ENCODE measurements at regions not wholly inside any gene's neighbourhood (a gene's known extent, or its start where the extent isn't known, plus 50 kb on each side); places are given as distances from the start of the nearest gene placed in this dataset.

DNA sequence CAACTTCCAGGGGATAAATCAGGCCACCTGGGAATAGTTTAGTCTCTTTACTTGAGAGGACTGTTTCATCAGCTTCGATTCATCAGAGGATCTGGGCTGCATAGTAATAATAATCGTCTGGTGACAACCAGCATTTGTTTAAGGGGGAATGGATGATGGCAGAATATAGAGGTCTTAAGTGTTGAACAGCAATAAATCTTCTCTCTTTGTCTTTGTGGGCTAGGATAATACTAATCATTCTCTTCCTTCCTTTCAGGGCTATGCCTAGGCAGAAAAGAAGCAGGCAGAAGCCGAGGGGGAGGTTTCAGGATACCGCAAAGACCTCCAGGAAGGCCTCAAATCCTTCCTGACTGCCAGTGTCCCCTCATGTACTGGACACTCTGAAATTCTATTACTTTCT lies 150.4 kb upstream of the GAREM1 start:
- no peak for DNase-seq

DNA sequence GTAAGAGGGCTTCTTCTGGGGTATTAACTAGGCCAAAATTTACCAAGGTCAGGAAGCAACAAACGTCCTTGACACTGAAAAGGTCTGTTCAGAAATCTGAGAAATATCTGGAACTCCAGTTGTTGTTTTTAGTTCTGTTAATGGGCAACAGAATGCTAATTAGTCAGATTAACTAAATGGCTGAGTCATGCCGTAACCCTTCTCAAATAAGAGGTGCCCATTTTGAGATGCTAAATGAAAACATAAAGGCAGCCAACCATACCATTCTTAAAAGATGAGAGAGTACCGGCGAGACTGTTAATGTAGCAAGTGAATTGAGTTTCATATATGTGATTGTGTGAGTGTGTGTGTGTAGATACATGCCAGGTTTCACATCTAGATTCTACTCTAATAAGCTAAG lies 147.9 kb upstream of the GAREM1 start:
- no peak for DNase-seq

DNA sequence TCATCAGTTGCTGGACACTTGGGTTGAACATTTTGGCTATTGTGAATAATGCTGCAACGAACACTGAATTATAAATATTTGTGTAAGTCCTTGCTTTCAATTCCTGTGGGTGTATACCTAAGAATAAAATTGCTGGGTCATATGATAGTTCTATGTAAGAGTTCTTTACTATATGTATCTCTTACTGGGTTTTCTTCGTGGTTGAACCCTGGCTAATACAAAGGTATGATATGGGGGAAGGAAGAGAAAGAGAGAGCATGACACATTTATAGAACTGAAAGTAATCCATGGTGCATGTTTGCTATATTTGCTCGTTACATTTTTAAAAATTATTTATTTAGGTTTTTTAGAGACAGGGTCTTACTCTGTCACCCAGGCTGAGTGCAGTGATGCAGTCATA lies 143.1 kb upstream of the GAREM1 start:
- no peak for DNase-seq

DNA sequence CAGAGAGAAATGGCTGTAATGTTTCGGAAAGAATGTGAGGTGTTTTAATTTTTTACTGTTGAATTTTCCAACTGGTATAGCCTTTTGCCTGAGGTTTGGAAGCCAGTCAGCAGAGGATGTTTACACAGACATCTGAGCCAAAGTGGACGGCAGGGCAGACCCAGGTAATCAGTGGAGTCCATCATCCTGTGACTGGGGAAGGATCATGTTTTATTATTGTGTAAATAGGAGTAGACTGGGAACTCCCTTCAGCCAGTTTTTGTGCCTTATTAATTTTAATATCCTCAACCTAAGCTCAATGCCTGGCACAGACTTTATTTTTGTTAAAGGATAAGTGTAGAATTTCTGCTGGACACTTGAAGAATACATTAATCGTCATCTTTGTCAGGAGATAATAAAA lies 142.0 kb upstream of the GAREM1 start:
- DNase-seq, result peak; percentile 81

DNA sequence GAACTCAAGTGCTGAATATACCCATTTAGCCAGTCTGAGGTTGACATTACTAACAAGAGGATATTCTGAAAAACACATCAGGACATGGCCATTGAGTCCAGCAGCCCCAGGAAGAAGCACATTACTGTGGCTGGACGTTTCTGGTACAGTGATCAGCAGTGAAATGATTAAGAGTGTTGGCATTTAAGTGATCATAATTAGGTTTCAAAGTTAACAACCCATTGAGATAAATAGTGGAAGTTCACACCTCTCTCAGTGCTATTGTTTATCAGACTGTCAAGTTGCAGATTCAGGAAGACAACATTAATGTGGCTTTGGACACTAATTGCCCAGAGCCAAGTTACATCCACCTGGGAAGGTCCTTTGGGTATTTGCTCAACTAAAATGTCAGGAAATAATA lies 139.5 kb upstream of the GAREM1 start:
- no peak for DNase-seq

DNA sequence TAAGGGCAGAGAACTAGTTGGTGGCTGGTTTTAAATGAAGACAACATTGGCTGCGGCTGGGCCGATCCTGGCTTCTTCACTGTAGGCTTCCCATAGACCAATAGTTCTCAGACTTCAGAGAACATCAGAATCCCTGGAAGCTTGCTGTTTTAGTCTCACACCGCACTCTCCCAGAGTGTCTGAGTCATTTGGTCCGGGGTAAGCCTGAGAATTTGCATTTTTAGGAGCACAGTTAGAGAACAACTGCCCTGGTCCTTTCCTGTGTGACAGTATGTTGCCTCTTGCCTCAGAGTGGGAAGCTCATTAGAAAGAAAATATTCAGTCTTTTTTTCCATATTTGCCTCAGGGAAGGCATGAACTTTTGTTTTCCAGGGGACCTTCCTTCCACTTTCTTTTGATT lies 137.1 kb upstream of the GAREM1 start:
- DNase-seq, result no peak

DNA sequence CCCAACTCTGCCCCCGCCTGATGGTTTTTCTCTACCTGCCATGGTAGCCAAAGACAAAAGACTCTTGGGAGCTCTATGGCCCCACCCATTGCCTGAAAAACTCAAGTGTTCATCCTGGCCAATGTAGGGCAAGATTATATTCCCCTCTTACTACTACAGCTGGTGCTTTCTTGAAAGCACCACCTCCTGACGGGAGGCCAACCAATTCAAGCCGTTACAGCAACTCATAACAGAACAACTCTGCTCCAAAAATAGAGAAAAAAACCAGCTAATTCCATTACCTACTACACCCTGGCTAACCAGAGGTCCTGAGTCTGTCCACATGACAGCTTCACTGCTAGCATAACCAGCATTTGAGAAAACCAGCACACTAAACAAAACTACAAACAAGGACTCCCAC lies 127.5 kb upstream of the GAREM1 start:
- DNase-seq, result no peak

DNA sequence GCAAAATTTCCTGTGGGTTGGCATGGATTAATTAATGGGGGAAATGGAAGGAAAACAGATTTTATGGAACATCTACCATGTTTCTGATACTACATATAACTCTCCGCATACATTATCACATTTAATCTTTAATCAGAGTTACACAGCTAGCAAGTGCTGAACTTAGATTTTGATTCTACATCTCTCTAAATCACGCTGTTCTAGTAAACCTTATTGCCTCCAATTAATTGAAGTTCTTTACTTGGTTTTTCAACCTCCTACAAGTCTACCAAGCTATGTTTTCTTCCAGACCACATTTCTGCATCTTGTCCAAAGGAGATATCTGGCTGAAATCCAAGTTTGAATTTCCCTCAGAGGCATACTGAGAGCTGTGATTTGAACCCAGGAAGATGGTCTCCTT lies 125.8 kb upstream of the GAREM1 start:
- no peak for DNase-seq

DNA sequence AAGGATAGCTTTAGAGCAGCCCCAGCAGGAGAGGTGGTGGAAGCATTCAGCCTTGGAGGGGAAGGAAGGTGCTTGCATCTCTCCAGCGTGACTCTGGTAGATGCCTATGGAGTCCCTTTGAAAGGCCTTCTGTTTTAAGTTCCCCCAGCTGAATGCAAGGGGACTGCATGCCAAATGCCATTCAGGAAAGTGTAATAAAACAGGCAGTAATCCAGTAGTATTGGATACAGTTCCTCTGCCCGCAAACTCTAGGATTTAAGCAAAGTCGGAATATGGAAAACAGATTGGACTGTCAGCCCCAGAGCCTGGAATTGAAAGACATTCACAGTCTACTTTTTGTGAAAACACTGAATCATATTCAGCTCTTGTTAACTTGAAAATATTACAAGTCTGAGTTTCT lies 125.2 kb upstream of the GAREM1 start:
- no peak for DNase-seq

DNA sequence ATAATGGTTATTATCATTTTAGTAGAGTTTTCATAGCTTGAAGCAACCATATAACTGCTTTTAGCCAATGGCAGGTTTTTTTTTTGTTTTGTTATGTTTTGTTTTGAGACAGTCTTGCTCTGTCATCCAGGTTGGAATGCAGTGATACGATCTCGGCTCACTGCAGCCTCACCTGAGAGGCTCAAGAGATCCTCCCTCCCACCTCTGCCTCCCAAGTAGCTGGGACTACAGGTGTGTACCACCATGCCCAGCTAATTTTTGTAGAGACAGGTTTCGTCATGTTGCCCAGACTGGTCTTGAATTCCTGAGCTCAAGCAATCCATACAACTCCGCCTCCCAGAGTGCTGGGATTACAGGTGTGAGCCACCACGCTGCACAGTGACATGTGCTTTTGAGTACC lies 117.5 kb upstream of the GAREM1 start:
- no peak for DNase-seq

DNA sequence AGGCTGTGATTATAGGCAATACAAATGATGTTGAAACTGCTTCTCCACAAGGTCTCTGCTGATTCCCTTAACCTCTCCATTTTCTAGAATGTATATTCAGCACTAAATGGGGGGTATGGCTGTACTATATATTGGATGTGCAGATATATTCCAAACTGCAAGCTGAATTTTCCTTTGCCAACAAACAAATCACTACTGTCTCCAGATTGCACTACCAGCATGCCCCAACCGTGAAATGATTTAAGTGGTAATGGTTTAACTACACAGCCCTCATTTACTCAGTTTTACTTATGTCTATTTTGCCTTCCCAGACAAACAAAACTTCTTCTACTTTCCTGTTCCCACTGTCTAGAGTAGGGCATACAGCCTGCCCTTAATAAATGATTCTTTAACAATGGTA lies 112.7 kb upstream of the GAREM1 start:
- DNase-seq, result no peak

DNA sequence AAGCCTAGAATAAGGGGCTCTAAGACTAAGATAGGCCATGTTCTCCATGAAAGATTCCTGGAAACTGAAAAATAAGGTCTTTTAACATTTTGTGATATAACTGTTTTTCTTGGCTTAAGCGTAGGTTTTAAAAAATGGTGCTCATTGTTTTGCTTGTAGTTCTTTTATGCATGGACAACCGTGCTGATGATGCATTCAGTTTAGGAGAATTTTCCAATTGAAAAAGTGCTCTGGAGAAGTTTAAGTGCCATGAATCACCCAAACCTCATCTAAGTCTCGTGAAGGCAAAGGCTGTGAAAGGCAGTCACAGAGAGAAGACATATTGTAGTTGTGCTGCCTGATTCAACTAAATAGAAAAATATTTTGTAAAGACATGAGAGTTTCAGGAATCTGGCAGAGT lies 111.8 kb upstream of the GAREM1 start:
- no peak for DNase-seq

DNA sequence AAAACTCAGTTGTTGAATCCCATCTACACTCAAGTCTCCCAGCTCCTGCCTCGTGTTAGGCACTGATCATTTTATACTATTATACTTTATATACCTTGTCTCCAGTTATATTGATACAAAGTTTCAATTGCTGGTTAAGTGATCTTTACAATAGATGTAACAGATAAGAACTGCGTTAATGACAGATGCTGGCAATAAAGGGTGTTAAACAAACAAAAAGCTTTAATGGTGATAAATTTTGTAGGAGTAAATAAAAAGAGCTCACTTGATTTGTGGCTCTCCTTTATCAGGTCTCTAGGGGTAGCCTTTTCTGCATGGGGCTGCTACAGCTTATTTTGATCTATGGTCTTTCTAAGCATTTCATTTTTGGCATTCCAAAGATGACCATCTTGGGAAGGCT lies 106.9 kb upstream of the GAREM1 start:
- no peak for DNase-seq

DNA sequence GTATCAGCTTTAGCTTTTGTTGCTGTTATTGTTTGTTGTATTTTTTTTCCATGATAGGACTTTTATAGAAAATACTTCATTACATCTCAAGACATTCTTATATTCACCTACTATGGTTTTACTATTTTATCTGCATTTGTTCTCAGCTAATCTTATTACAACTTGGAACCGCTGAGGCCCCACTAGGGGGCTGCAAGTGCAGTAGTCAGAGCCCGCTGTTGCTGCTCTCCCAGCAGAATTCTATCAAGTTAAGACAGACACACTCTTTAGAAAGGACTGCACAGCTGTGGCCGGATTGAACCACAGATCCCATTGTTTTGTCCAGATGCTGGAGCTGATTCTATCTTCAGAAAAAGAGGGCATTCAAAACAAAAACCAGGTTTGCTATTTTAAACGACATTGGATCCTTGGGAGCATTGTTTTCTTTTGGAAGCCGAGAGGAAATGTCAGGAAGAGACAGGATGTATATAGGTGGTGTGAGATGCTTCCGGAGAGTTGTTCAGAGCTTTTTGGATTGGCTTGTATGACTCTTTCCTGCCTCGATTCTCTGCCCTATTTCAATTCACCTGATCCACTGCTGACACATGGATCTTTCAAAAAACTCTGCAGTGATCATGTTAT lies 105.7 kb upstream of the GAREM1 start:
- DNase-seq, result peak; percentile 31

DNA sequence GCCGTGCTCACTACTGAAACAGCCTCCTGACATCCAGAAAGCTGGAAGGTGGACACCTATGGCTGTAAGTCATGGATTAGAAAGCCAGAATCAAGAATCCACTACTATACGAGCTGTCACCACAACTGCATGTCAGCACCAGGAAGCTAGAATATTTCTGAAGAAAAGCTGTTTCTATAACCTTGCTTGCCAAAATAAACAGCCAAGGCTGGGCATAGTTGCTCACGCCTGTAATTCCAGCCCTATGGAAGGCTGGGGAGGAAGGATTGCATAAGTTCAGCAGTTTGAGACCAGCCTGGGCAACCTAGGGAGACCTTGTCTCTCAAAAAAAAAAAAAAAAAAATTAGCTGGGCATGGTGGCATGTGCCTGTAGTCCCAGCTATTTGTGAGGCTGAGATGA lies 96.3 kb upstream of the GAREM1 start:
- DNase-seq, result no peak

DNA sequence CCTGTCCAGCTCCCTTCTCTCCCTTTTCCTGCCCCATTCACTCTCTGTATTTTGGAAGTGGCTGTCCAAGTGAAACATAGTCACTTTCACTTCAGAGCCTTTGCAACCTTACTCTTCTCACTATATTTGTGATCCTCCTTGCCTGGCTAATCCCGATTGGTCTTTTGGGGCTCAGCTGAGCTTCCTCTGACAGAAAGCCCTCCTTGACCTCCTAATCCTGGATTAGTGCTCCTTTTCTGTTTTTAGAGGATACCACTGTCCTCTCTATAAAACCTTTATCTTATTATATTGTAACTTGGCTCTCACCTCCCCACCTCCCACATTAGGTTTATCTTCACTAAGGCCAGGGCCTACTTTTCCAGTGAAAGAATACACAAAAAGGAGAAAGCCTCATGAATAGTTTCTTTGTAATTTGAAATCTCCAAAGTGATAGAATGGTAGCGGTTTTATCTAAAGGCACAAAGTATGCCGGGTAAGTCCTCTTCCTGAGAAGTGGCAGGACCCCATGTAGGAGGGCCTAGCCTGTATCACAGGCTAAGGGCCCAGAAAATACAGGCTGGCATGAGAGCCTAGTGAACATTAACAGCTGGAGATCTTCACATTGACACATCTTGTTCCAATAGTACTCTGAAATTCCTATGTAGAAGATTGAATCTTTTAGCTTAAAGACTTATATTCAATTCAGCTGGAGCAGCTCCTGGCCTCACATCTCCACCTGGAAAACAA lies 83.1 kb upstream of the GAREM1 start:
- no peak for DNase-seq

DNA sequence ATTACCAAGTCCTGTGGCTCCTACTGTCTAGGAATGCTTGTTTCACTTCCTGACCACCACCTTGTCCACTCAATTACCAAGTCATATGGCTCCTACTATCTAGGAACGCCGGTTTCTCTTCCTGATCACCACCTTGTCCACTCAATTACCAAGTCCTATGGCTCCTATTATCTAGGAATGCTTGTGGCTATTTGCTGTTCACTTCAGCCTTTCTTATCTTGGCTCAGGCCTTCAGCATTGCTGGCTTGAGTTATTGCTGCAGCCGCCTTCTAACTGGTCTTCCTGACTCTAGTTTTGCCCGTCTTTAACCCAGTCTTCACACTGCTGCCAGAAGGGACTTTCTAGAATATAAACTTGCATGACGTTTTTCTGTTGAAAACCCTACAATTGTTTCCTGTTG lies 82.5 kb upstream of the GAREM1 start:
- DNase-seq, result no peak

DNA sequence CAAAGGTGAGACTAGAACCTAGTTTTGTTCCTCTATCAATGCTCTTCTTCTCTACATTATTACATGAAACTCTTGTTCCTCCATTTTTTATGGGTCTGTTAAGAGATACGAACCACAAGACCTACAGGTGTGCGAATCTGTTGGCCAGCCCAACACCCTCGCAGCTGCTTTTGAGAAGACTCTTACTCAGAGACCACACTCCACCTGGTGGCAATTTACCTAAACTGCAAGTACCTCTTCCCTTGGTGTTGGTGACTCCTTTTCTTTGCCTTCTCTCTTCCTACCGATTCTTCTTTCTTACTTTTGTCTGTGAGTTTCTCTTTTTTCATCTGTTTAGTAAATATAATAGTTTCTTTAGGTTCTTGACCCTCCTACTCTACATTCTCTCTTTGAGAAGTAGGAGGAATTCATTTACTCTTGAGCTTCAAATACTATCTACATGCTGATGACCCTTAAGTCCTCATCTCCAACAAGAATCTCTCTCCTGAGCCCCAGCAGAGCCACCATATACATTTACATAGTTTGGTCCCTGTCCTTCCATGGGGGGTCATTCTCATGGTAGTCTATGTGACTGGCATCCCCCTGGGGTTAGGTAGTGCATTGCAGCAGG lies 81.8 kb upstream of the GAREM1 start:
- peak; percentile 68 for DNase-seq

DNA sequence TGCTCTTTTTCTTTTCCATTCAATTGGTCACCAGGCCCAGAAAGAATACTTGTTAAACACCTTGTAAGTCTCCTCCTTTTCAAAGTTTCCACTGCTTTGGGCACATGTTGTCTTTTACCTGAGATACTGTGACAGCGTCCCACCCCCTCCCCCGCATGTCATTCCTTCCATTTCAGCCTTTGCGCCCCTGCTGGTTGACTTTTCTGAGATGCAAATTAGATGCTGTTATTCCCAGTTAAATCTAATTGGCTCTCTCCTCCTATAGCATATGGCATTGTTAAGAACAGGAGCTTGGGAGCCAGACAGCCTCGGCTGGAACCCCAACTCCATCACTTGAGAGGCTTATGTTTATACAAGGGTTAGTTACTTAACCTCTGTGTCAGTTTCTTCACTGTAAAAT lies 80.3 kb upstream of the GAREM1 start:
- DNase-seq, result no peak

DNA sequence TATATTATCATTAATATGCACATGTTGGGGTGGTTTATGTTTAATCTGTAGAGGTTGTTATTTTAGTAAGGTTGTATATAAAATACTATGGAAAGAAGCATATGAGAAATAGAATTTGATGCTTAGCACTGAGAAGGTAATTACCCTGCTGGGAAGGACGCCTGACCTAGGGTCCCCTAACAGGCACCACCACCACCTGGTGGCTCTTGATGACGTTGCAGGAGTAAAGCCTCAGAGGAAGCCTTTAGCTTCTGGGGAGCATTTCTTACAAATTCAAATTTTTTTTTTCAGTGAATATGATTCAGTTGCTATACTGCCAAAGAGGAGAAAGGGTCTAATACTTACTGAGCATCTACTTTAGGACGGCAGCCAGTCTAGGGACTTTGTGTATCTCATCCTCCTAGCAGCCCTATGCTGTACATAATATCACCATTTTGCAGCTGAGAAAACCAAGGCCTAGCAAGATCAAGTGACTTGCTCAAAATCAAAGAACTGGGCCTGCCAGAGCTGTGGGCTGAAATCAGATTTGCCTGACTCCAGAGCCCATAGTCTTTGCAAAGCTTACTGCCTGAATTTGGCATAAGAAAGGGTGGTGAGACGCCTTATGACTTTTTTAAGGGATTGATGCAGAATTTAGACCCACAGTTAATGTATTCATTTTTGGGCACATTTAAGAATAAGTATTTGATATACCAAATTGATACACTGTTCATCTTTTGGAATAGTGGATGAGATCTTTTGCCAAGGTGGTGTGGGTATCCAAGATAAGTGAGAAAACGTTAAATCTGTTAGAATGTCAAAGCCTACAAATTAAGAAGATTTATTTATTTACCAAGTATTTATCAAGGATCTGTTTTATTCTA lies 78.8 kb upstream of the GAREM1 start:
- DNase-seq, result peak; percentile 75

DNA sequence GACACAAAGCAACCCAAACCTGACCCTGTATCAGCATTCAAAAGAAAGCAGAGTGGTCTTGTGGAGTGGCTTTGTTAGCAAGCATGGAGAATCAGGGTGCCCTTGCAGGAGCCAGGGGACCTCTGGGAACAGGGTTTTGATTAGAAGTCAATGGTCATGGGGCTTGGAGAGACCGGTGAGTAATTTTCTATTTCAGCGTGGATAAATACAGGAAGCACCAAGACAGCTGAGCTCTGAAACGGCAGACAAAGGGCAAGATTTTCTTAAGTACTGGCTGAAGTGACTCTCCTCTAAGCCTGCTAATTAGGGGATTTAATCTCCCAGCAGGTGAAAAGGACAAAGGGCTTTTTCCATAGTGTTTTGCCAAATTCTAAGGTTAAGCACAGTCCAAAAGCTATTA lies 78.0 kb upstream of the GAREM1 start:
- peak; percentile 68 for DNase-seq

DNA sequence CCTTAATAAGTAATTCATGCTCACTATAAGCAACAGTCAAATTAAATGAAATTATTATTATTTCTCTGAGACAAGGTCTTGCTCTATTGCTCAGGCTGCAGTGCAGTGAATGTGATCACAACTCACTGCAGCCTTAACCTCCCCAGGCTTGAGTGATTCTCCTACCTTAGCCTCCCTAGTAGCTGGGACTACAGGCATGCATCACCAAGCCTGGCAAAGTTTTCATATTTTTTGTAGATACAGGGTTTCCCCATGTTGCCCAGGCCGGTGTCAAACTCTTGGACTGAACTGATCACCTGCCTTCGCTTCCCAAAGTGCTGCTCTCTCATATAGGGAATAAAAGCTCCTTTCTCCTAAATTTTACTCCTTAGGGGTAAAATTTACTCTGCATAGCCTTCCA lies 74.9 kb upstream of the GAREM1 start:
- no peak for DNase-seq

DNA sequence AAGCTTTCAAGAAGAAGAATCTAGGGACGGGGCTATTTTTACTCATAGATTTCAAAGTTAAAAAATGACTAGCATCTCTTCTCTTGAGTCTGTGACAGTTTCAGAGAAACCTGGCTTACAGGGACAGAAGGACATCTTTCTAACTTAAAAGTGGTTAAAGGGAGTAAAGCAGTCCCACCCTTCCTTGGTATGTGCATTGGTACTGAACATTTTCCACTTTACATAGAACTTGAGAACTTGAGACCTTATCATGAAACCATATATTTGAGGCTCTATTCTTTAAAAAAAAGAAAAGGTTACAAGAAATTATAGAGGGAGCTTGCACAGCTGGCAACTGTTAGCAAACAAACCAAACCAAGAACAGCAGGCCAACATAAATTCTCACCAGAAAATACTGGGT lies 73.4 kb upstream of the GAREM1 start:
- no peak for DNase-seq
